ENCODE measurements at regions not wholly inside any gene's neighbourhood (a gene's known extent, or its start where the extent isn't known, plus 50 kb on each side); places are given as distances from the start of the nearest gene placed in this dataset.

GRCh38 chr6:126657561-126658175 is 317.8 kb downstream of the CENPW start:
- H4K20me1 ChIP-seq (ENCODE audit: insufficient read depth): no peaks in the 10 kb centered on the region
- TF ChIP-seq EZH2phosphoT487 (IDR thresholded peaks at IDR 0.05; ENCODE audit: borderline replicate concordance) (no peak), RAD21 (IDR thresholded peaks at IDR 0.05; ENCODE audit: low read depth) (peak; percentile 86), SP1 (IDR thresholded peaks at IDR 0.05; ENCODE audit: low read depth) (no peak), POLR2AphosphoS5 (IDR thresholded peaks at IDR 0.05; ENCODE audit: low read depth, low read length) (no peak), TCF7L2 (IDR thresholded peaks at IDR 0.05; ENCODE audit: borderline replicate concordance, extremely low read depth, insufficient read depth, insufficient read length) (no peak), CTCF (IDR thresholded peaks at IDR 0.05 in 2 of 3, conservative IDR thresholded peaks at IDR 0.05 in 1 of 3; ENCODE audit: borderline replicate concordance in 1 of 3, insufficient read depth in 1 of 3, low read depth in 2 of 3, low read length in 2 of 3) (peak; percentile 64 to 71 (median 67)), SIN3A (IDR thresholded peaks at IDR 0.05; ENCODE audit: low read depth) (no peak), SRF (IDR thresholded peaks at IDR 0.05; ENCODE audit: low read depth) (no peak), JUND (IDR thresholded peaks at IDR 0.05) (no peak), CEBPB (IDR thresholded peaks at IDR 0.05; ENCODE audit: low read depth) (no peak)
- RAD21 ChIA-PET (ENCODE audit: low non-redundant PET in 1 of 2, low total read pairs in 2 of 2, uncharacterized antibody in 2 of 2, unreplicated experiment in 2 of 2): no interaction called here
- no peaks in the 10 kb centered on the region for H3K36me3 ChIP-seq (ENCODE audit: control insufficient read depth in 1 of 2, insufficient read depth in 2 of 2, low read length in 2 of 2)
- H3K9me2 ChIP-seq (ENCODE audit: insufficient read depth): no peaks in the 10 kb centered on the region
- CTCF ChIA-PET: interaction anchor here (0.8 to 2.5 kb wide), 10 partner anchors 8 to 662 kb away, joined by 3 to 10 read pairs (median 5); no protein-coding TSS in a partner anchor
- no peak overlapping the region for H3K4me3 ChIP-seq (replicated peaks in 1 of 2; ENCODE audit: low read depth in 1 of 2, low read length in 2 of 2)
- H3K9me3 ChIP-seq (ENCODE audit: control insufficient read depth in 1 of 2, insufficient read depth in 1 of 2, low read depth in 1 of 2, low read length in 2 of 2): no peaks in the 10 kb centered on the region; a peak in 1 of 4 replicates
- no TSS peak for BruUV-seq (replicated peaks)
- no peak overlapping the region for H3K4me2 ChIP-seq (ENCODE audit: low read length)
- no peaks in the 10 kb centered on the region for H3K4me1 ChIP-seq (ENCODE audit: control insufficient read depth in 1 of 2, insufficient read depth in 2 of 2, low read length in 2 of 2)
- no peak overlapping the region for H3K9ac ChIP-seq (ENCODE audit: low read length)
- no peak overlapping the region for H3K27ac ChIP-seq (ENCODE audit: low read depth, low read length)
- H2AFZ ChIP-seq (ENCODE audit: low read depth, low read length, poor library complexity, severe bottlenecking): no peak overlapping the region
- intact Hi-C loops (cut with micrococcal nuclease): loop anchor here (1.0 to 5.0 kb wide), 4 partner anchors 296 to 660 kb away; no protein-coding TSS in a partner anchor
- DNase-seq (ENCODE audit: low read depth, low spot score): peak; percentile 39
- H3K79me2 ChIP-seq (ENCODE audit: insufficient read depth, low read length): no peaks in the 10 kb centered on the region
- peak; percentile 67; the same call in 1 of the 2 replicates for ATAC-seq
- POLR2A ChIA-PET: no interaction called here
- H3K27me3 ChIP-seq (ENCODE audit: insufficient read depth, low read length): no peaks in the 10 kb centered on the region
